ENCODE measurements at regions not wholly inside any gene's neighbourhood (a gene's known extent, or its start where the extent isn't known, plus 50 kb on each side); places are given as distances from the start of the nearest gene placed in this dataset.

- Histone ChIP-seq H4K20me1 (ENCODE audit: insufficient read depth, low read length) (no peaks in the 10 kb centered on the region), H3K9ac (ENCODE audit: insufficient read depth, low read depth, low read length) (no peak overlapping the region), H3K4me3 (replicated peaks in 1 of 3; ENCODE audit: insufficient read depth in 1 of 3, low read depth in 2 of 3, low read length in 3 of 3) (no peak overlapping the region), H3K9me3 (ENCODE audit: low read length) (no peaks in the 10 kb centered on the region), H3K4me1 (ENCODE audit: insufficient read depth, low read length) (no peaks in the 10 kb centered on the region), H3K27ac (ENCODE audit: extremely low read length, insufficient read depth, low read length) (no peak overlapping the region), H3K27me3 (ENCODE audit: control insufficient read depth in 1 of 2, insufficient read depth in 2 of 2, low read length in 2 of 2) (peaks cover 0 to 16% of the 10 kb centered on the region in 2 experiments; a peak in 2 of 5 replicates), H3K79me2 (ENCODE audit: insufficient read depth, low read length) (no peaks in the 10 kb centered on the region), H2AFZ (ENCODE audit: low read length) (no peak overlapping the region), H3K4me2 (ENCODE audit: low read depth, low read length) (no peak overlapping the region), H3K36me3 (replicated peaks in 1 of 2; ENCODE audit: control insufficient read depth in 1 of 2, insufficient read depth in 2 of 2, low read length in 2 of 2) (no peaks in the 10 kb centered on the region)
- intact Hi-C loops (cut with micrococcal nuclease; ENCODE audit: unreplicated experiment) = no loop called here
- in situ Hi-C loops (cut with HindIII; ENCODE audit: extremely low pct_ligation_motif_present, low pct_unique_long_range_greater_than_20kb) = no loop called here
- ChIA-PET CTCF (ENCODE audit: low intra/inter-chr PET ratio, low total read pairs) (no interaction called here), POLR2A (no interaction called here)
- ATAC-seq (no peak), FAIRE-seq (no peak), DNase-seq (ENCODE audit: low spot score) (no peak)
- TF ChIP-seq RFX1 (IDR thresholded peaks at IDR 0.05) = no peak
- TF ChIP-seq ARID4A (CRISPR knock-in tag; IDR thresholded peaks at IDR 0.05; ENCODE audit: borderline replicate concordance) = no peak
- no peak for TF ChIP-seq ZNF318 (CRISPR knock-in tag; IDR thresholded peaks at IDR 0.05)
- TF ChIP-seq NFE2L1 (CRISPR knock-in tag; IDR thresholded peaks at IDR 0.05; ENCODE audit: borderline replicate concordance) = no peak
- BruUV-seq (replicated peaks) = no TSS peak
- 27% methylated on average over 14 of the region's 14 CpGs for WGBS (ENCODE audit: low lambda C conversion rate)
Observed at GRCh38 chr4:159503236-159504008, 400.5 kb downstream of the RAPGEF2 start.
